IMR-90 (cell line): ENCODE measurements at regions not wholly inside any gene's neighbourhood (a gene's known extent, or its start where the extent isn't known, plus 50 kb on each side); places are given as distances from the start of the nearest gene placed in this dataset.

Source experiments
- ATAC-seq: fragments of 200-7000 bp; cut with Tn5 transposase; 2 replicates; pipeline ENCODE4 v1.9.1; 2020; ENCODE audit warnings: low read depth, mild to moderate bottlenecking, moderate library complexity
- BruUV-seq: library from RNA; stranded (reverse); fragments of 400-500 nt; replicated peaks from 2 replicates; lab custom pipeline; 2021; lab: Mats Ljungman, UMichigan
- CTCF ChIA-PET: fragments of 300-600 bp; formaldehyde crosslinking; extraction: SDS; loops from one replicate; lab custom pipeline; 2021; ENCODE audit warnings: antibody characterized with exemption; lab: Yijun Ruan, JAX
- POLR2A ChIA-PET: fragments of 300-600 bp; sonication (Branson Sonifier 250); formaldehyde crosslinking; loops from one replicate; lab custom pipeline; 2022; ENCODE audit warnings: antibody characterized with exemption; ENCODE audit not compliant: unreplicated experiment; lab: Charles Lee
- DNase-seq: peaks from one replicate; pipeline ENCODE4 v3.0.0; 2013
- H2AFZ ChIP-seq: replicated peaks from 2 replicates; pipeline ENCODE3; 2013; ENCODE audit warnings: low read length, mild to moderate bottlenecking; ENCODE audit not compliant: poor library complexity
- H2AK5ac ChIP-seq: 2 replicates; pipeline ENCODE4 v1.6.1; 2013; ENCODE audit warnings: low read depth, low read length, inconsistent platforms
- H2AK9ac ChIP-seq: replicated peaks from 2 replicates; pipeline ENCODE3; 2013; ENCODE audit warnings: mild to moderate bottlenecking, low read depth, low read length, moderate library complexity; ENCODE audit not compliant: poor library complexity
- H2BK120ac ChIP-seq: 2 replicates; pipeline ENCODE4 v1.6.1; 2013; ENCODE audit warnings: low read depth, low read length, inconsistent platforms
- H2BK15ac ChIP-seq: 3 replicates; pipeline ENCODE4 v1.6.1; 2013; ENCODE audit warnings: low read depth, low read length, inconsistent platforms
- H2BK20ac ChIP-seq: 2 replicates; pipeline ENCODE4 v1.6.1; 2013; ENCODE audit warnings: low read depth, mild to moderate bottlenecking, inconsistent platforms, low read length, moderate library complexity
- H2BK5ac ChIP-seq: 2 replicates; pipeline ENCODE4 v1.6.1; 2013; ENCODE audit warnings: mild to moderate bottlenecking, low read depth, low read length, inconsistent platforms; ENCODE audit not compliant: poor library complexity, severe bottlenecking
- H3K14ac ChIP-seq: replicated peaks from 2 replicates; pipeline ENCODE4 v1.6.1; 2013; ENCODE audit warnings: low read depth, low read length, inconsistent platforms
- H3K18ac ChIP-seq: 2 replicates; pipeline ENCODE4 v1.6.1; 2013; ENCODE audit warnings: low read depth, low read length, control low read depth
- H3K23ac ChIP-seq: 2 replicates; pipeline ENCODE4 v1.6.1; 2013; ENCODE audit warnings: low read depth, low read length, inconsistent platforms
- H3K27ac ChIP-seq: 2 replicates; pipeline ENCODE4 v1.5.1; 2013; ENCODE audit warnings: mild to moderate bottlenecking, control low read depth, low read length; ENCODE audit not compliant: insufficient read depth
- H3K27me3 ChIP-seq: 2 replicates; pipeline ENCODE4 v1.6.1; 2013; ENCODE audit warnings: low read length; ENCODE audit not compliant: control insufficient read depth, insufficient read depth
- H3K36me3 ChIP-seq: 2 replicates; pipeline ENCODE4 v1.6.1; 2013; ENCODE audit warnings: low read length, mixed read lengths; ENCODE audit not compliant: control insufficient read depth, insufficient read depth
- H3K4ac ChIP-seq: 2 replicates; pipeline ENCODE4 v1.6.1; 2013; ENCODE audit warnings: low read depth, low read length, inconsistent platforms
- H3K4me1 ChIP-seq: 2 replicates; pipeline ENCODE4 v1.6.1; 2013; ENCODE audit warnings: low read length, mixed read lengths; ENCODE audit not compliant: control insufficient read depth, insufficient read depth
- H3K4me2 ChIP-seq: 2 replicates; pipeline ENCODE4 v1.6.1; 2013; ENCODE audit warnings: low read depth, mild to moderate bottlenecking, control low read depth, low read length, moderate library complexity
- H3K4me3 ChIP-seq: 2 replicates; pipeline ENCODE4 v1.5.1; 2013; ENCODE audit warnings: low read depth, mild to moderate bottlenecking, control low read depth, low read length, moderate library complexity; ENCODE audit not compliant: insufficient read depth
- H3K56ac ChIP-seq: 2 replicates; pipeline ENCODE4 v1.6.1; 2013; ENCODE audit warnings: low read length, inconsistent platforms; ENCODE audit not compliant: insufficient read depth; ENCODE audit errors: extremely low read depth
- H3K79me1 ChIP-seq, 2 experiments: 2 replicates each; pipeline ENCODE4 v1.6.1; 2013; ENCODE audit warnings: low read length in 2 of 2, inconsistent platforms in 1 of 2, low read depth in 1 of 2
- H3K9ac ChIP-seq: 2 replicates; pipeline ENCODE4 v1.6.1; 2013; ENCODE audit warnings: low read depth, low read length, control low read depth
- H3K9me1 ChIP-seq: 2 replicates; pipeline ENCODE4 v1.6.1; 2013; ENCODE audit warnings: low read length, inconsistent platforms; ENCODE audit not compliant: insufficient read depth
- H3K9me3 ChIP-seq: 2 replicates; pipeline ENCODE4 v1.6.1; 2013; ENCODE audit warnings: low read length; ENCODE audit not compliant: control insufficient read depth, insufficient read depth
- H4K20me1 ChIP-seq: 2 replicates; pipeline ENCODE4 v1.6.1; 2013; ENCODE audit warnings: low read length, inconsistent platforms; ENCODE audit not compliant: insufficient read depth
- H4K5ac ChIP-seq: 2 replicates; pipeline ENCODE4 v1.6.1; 2013; ENCODE audit warnings: mild to moderate bottlenecking, low read depth, low read length, control low read depth
- H4K8ac ChIP-seq, 2 experiments: 2 replicates each; pipeline ENCODE4 v1.6.1; 2013; ENCODE audit warnings: low read depth in 2 of 2, low read length in 2 of 2, control low read depth in 1 of 2, inconsistent platforms in 1 of 2
- H4K91ac ChIP-seq: 2 replicates; pipeline ENCODE4 v1.6.1; 2013; ENCODE audit warnings: low read depth, low read length, inconsistent platforms; ENCODE audit not compliant: insufficient read depth
- MAFK ChIP-seq: IDR thresholded peaks from 2 replicates; pipeline ENCODE4 v1.6.1; 2012; ENCODE audit warnings: low read depth, low read length, improper control_type of control experiment
- MXI1 ChIP-seq: IDR thresholded peaks from 2 replicates; pipeline ENCODE4 v1.6.1; 2012; ENCODE audit warnings: low read depth, mild to moderate bottlenecking, low read length, moderate library complexity, borderline replicate concordance
- WGBS, 2 experiments: methylation state at CpG; one replicate each; pipeline versions ENCODE4 v1.1.5 to v1.1.7; 2013; ENCODE audit warnings: missing lambda C conversion rate in 2 of 2; ENCODE audit not compliant: insufficient read length in 1 of 2; ENCODE audit errors: extremely low coverage in 2 of 2; 5-methylcytosine and 5-hydroxymethylcytosine counted together
- dilution Hi-C: fragments of 300-500 bp; cut with HindIII; formaldehyde crosslinking; loops from one replicate; pipeline ENCODE4 v1.14.3; 2018; ENCODE audit warnings: low sequenced_read_pairs; ENCODE audit not compliant: unreplicated experiment
- in situ Hi-C: fragments of 300-500 bp; cut with MboI; formaldehyde crosslinking; loops from 3 replicates; pipeline ENCODE4 v1.14.3; 2019; ENCODE audit warnings: low sequenced_read_pairs, inconsistent platforms, mixed read lengths
- intact Hi-C: fragments of 100-400 bp; cut with micrococcal nuclease; formaldehyde crosslinking; loops from 2 replicates; pipeline ENCODE4 v1.10.0; 2022

DNA sequence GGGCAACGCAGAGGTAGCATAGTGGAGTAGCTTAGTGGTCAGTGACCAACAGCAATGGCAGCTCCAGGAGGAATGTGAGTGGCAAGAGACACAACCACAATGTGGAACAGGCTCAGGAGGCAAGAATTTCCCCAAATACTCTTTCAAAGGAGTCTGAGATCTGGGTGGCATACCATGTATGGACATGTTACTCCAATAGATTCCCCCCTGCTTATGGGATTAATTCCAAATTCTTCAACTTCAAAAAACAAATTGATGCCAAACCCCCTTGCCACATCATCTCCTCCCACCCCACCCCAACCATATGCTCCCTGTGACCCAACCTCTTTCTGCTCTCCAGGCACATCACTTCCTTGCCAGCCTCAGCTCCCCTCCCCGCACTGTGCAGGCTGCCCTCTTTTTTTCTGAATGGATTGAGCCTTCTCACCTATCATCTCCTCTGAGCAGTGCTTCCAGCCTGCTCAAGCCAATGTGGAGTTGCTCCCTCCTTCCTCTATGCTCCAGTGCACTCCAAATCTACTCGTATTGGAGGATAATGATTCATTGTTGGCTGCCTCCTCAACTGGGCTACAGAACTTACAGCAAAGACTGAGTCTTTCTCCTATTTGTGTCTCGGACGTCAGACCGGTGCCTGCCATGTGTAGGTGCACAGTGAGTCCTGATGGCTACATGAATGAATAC, 93.0 kb upstream of the CEP85L start (continued):
- TF ChIP-seq MXI1, result no peak

DNA sequence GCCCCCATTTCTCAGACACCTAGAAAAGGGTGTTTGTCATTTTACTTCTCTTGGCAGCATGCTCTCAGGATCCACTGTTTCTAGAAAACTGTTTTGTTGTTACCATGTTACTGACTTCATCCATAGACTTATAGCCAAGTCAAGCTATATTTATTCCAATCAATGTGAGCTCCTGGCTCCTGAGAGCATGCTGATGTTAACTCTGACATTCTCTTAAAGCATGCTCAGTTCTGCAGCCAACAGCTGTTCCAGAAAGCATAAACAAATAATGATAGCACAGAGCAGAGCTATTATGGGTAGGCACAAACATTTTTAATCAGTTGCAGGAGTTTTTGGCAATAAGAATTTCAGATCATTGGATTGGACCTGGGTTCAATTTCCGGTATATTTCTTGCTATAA, 92.4 kb upstream of the CEP85L start:
- no peak overlapping the region for H2BK15ac ChIP-seq
- H3K9me3 ChIP-seq, result no peaks in the 10 kb centered on the region
- in situ Hi-C loops, result no loop called here
- H3K9me1 ChIP-seq, result peaks cover 11% of the 10 kb centered on the region
- TF ChIP-seq MAFK (no peak), MXI1 (peak; percentile 41; the same call in 1 of the 2 replicates)
- no peak overlapping the region for H3K9ac ChIP-seq
- H3K27me3 ChIP-seq, result 0 out of 2 replicates have a peak, but pooled peaks cover 2% of the 10 kb centered on the region
- H2AK5ac ChIP-seq, result no peak overlapping the region
- ChIA-PET POLR2A (no interaction called here), CTCF (no interaction called here)
- H2AK9ac ChIP-seq, result no peak overlapping the region
- no peak overlapping the region for H3K14ac ChIP-seq
- no peak overlapping the region for H2BK5ac ChIP-seq
- no CpG with 5 or more reads among the region's 1 CpG for WGBS, 2 experiments
- ATAC-seq, result peak; percentile 88
- peak; percentile 74 for DNase-seq
- no peak overlapping the region for H2AFZ ChIP-seq
- H3K4me1 ChIP-seq, result peaks cover 10% of the 10 kb centered on the region
- BruUV-seq, result no TSS peak
- H3K56ac ChIP-seq, result no peak overlapping the region
- no peak overlapping the region for H4K8ac ChIP-seq
- no peak overlapping the region for H3K4me2 ChIP-seq
- H2BK120ac ChIP-seq, result no peak overlapping the region
- H3K4me3 ChIP-seq, result no peak overlapping the region
- no peak overlapping the region for H4K91ac ChIP-seq
- H3K18ac ChIP-seq, result no peak overlapping the region
- no peak overlapping the region for H3K23ac ChIP-seq
- H3K36me3 ChIP-seq, result no peaks in the 10 kb centered on the region
- no peak overlapping the region for H2BK20ac ChIP-seq
- no peak overlapping the region for H4K5ac ChIP-seq
- no peak overlapping the region for H3K4ac ChIP-seq
- no peaks in the 10 kb centered on the region for H3K79me1 ChIP-seq
- dilution Hi-C loops, result no loop called here
- intact Hi-C loops, result no loop called here
- no peaks in the 10 kb centered on the region for H4K20me1 ChIP-seq
- no peak overlapping the region for H3K27ac ChIP-seq
